Breast epithelium (tissue), 4 donors: ENCODE measurements at regions not wholly inside any gene's neighbourhood (a gene's known extent, or its start where the extent isn't known, plus 50 kb on each side); places are given as distances from the start of the nearest gene placed in this dataset.

Experiments used
- DNase-seq, 2 donors: peaks; one replicate each; pipeline ENCODE4 v3.0.0-alpha.2; 2019; ENCODE audit warnings: low spot score in 2 of 2
- H3K27ac ChIP-seq, 2 donors: fragments of 200-600 bp; sonication (generic) in 1 of 2; one replicate each; pipeline ENCODE4 v1.5.1; 2016 to 2019; ENCODE audit warnings: mild to moderate bottlenecking in 1 of 2
- H3K27me3 ChIP-seq, 2 donors: fragments of 200-600 bp; sonication (generic) in 1 of 2; one replicate each; pipeline versions ENCODE4 v1.5.1 to v1.6.0; 2017 to 2019; ENCODE audit warnings: control low read depth in 1 of 2, mild to moderate bottlenecking in 1 of 2
- H3K36me3 ChIP-seq: fragments of 200-600 bp; one replicate; pipeline ENCODE4 v1.5.1; 2019
- H3K4me1 ChIP-seq, 2 donors: fragments of 200-600 bp; sonication (generic); one replicate each; pipeline ENCODE4 v1.5.1; 2016 to 2019; ENCODE audit warnings: control low read depth in 1 of 2
- H3K4me3 ChIP-seq, 3 donors: fragments of 200-600 bp; sonication (generic); 1 replicate in 2 of 3; 2 replicates in 1 of 3; pipeline ENCODE4 v1.5.1; 2016 to 2019; ENCODE audit warnings: mild to moderate bottlenecking in 3 of 3, moderate library complexity in 2 of 3
- H3K9me3 ChIP-seq, 2 donors: fragments of 200-600 bp; sonication (generic) in 1 of 2; one replicate each; pipeline ENCODE4 v1.5.1; 2016 to 2019; ENCODE audit warnings: control low read depth in 1 of 2
- POLR2A ChIP-seq: fragments of 450-650 bp; IDR thresholded peaks from one replicate; pipeline ENCODE4 v1.6.1; 2016; ENCODE audit warnings: antibody characterized with exemption, mild to moderate bottlenecking, moderate library complexity
- POLR2AphosphoS5 ChIP-seq, 3 donors: sonication (generic); formaldehyde crosslinking; IDR thresholded peaks; one replicate each; pipeline ENCODE4 v1.6.1; 2017; ENCODE audit warnings: antibody characterized with exemption in 3 of 3
- intact Hi-C: fragments of 100-400 bp; cut with DNase I; formaldehyde crosslinking; loops from one replicate; pipeline ENCODE4 v1.15.1; 2023; ENCODE audit warnings: low total_unique reads
- TF ChIP-seq, protein P1 (sequence below), 3 donors: fragments of 450-650 bp; IDR thresholded peaks; one replicate each; pipeline ENCODE4 v1.5.1; 2016 to 2017; ENCODE audit warnings: antibody characterized with exemption in 3 of 3, mild to moderate bottlenecking in 3 of 3, moderate library complexity in 3 of 3

GRCh38 chr20:48416002-48416401, 411.8 kb downstream of the PREX1 start:
- H3K27me3 ChIP-seq: peaks cover 0 to 6% of the 10 kb centered on the region in 2 donors
- H3K9me3 ChIP-seq: no peaks in the 10 kb centered on the region
- intact Hi-C loops: no loop called here
- H3K27ac ChIP-seq: no peak overlapping the region
- no peaks in the 10 kb centered on the region for H3K36me3 ChIP-seq
- H3K4me1 ChIP-seq: no peaks in the 10 kb centered on the region
- H3K4me3 ChIP-seq: no peak overlapping the region
- no peak for TF ChIP-seq POLR2AphosphoS5 (IDR thresholded peaks at IDR 0.05)
- no peak for DNase-seq

GRCh38 chr20:48414786-48415185, 413.0 kb downstream of the PREX1 start:
- Histone ChIP-seq H3K27ac (no peak overlapping the region), H3K4me1 (no peaks in the 10 kb centered on the region), H3K9me3 (no peaks in the 10 kb centered on the region), H3K4me3 (no peak overlapping the region), H3K27me3 (peaks cover 0 to 4% of the 10 kb centered on the region in 2 donors), H3K36me3 (no peaks in the 10 kb centered on the region)
- TF ChIP-seq, protein P1, sequence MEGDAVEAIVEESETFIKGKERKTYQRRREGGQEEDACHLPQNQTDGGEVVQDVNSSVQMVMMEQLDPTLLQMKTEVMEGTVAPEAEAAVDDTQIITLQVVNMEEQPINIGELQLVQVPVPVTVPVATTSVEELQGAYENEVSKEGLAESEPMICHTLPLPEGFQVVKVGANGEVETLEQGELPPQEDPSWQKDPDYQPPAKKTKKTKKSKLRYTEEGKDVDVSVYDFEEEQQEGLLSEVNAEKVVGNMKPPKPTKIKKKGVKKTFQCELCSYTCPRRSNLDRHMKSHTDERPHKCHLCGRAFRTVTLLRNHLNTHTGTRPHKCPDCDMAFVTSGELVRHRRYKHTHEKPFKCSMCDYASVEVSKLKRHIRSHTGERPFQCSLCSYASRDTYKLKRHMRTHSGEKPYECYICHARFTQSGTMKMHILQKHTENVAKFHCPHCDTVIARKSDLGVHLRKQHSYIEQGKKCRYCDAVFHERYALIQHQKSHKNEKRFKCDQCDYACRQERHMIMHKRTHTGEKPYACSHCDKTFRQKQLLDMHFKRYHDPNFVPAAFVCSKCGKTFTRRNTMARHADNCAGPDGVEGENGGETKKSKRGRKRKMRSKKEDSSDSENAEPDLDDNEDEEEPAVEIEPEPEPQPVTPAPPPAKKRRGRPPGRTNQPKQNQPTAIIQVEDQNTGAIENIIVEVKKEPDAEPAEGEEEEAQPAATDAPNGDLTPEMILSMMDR (IDR thresholded peaks at IDR 0.05): no peak
- no peak for TF ChIP-seq POLR2AphosphoS5 (IDR thresholded peaks at IDR 0.05)
- intact Hi-C loops: no loop called here
- DNase-seq: no peak

DNA sequence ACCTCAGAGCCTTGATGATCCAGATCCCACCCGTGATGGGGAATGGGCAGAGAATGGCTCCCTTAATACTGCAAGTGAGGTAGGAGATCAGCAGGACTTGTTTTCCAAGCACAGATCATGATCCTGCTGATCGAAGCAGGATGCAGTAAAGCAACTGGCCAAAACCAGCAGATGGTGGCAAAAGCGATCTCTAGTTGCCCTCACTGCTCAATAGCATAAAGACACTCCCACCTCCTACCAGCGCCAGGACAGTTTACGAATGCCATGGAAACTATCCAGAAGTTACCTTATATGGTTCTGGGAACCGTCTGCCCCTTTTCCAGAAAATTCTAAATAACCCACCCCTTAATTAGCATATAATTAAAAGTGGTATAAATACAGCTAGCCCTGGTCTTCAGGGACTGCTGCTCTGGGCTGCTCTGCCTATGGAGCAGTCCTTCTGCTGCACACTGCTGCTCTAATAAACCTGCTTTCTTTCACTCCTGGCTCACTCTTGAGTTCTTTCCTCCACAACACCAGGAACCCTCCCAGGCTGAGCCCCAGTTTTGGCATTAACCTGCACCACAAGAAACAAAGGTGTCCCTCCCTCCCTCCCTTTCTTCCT, 415.8 kb downstream of the PREX1 start:
- DNase-seq: no peak
- H3K4me3 ChIP-seq: no peak overlapping the region
- intact Hi-C loops: no loop called here
- no peaks in the 10 kb centered on the region for H3K36me3 ChIP-seq
- TF ChIP-seq, protein P1 (IDR thresholded peaks at IDR 0.05): no peak
- TF ChIP-seq POLR2AphosphoS5 (IDR thresholded peaks at IDR 0.05) (no peak), POLR2A (no peak)
- no peaks in the 10 kb centered on the region for H3K9me3 ChIP-seq
- no peaks in the 10 kb centered on the region for H3K4me1 ChIP-seq
- H3K27me3 ChIP-seq: peaks cover 0 to 6% of the 10 kb centered on the region in 2 donors
- H3K27ac ChIP-seq: no peak overlapping the region

DNA sequence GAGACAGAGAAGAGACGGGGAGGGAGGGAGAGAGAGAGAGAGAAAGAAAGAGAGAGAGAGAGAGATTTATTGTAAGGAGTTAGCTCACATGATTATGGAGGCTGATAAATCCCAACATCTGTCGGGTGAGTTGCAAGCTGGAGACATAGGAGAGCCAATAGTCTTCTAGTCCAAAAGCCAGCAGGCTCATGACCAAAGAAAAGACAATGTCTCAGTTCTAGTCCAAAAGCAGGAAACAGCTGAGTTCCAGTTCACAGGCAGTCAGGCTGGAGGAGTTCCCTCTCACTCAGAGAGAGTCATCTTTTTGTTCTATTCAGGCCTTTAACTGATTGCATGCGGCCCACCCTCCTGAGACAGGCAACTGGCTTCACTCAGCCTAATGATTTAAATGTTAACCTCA, 416.6 kb downstream of the PREX1 start:
- H3K27me3 ChIP-seq: peaks cover 0 to 6% of the 10 kb centered on the region in 2 donors
- no peaks in the 10 kb centered on the region for H3K36me3 ChIP-seq

GRCh38 chr20:48409055-48409615, 418.7 kb downstream of the PREX1 start:
- H3K4me3 ChIP-seq: no peak overlapping the region
- TF ChIP-seq, protein P1 (IDR thresholded peaks at IDR 0.05): no peak
- no peak for TF ChIP-seq POLR2A
- no peak for TF ChIP-seq POLR2AphosphoS5 (IDR thresholded peaks at IDR 0.05)
- H3K9me3 ChIP-seq: no peaks in the 10 kb centered on the region
- intact Hi-C loops: no loop called here
- H3K27ac ChIP-seq: no peak overlapping the region
- H3K4me1 ChIP-seq: no peaks in the 10 kb centered on the region
- H3K27me3 ChIP-seq: peaks cover 0 to 6% of the 10 kb centered on the region in 2 donors
- DNase-seq: no peak
- H3K36me3 ChIP-seq: no peaks in the 10 kb centered on the region

More for the DNA sequence above, 416.6 kb downstream of the PREX1 start:
- intact Hi-C loops: no loop called here
- no peaks in the 10 kb centered on the region for H3K4me1 ChIP-seq
- no peak overlapping the region for H3K4me3 ChIP-seq
- H3K9me3 ChIP-seq: no peaks in the 10 kb centered on the region
- no peak overlapping the region for H3K27ac ChIP-seq
- TF ChIP-seq POLR2AphosphoS5 (IDR thresholded peaks at IDR 0.05) (no peak), POLR2A (no peak)
- TF ChIP-seq, protein P1 (IDR thresholded peaks at IDR 0.05): no peak
- no peak for DNase-seq
